Muscle of back (tissue), 3 donors: ENCODE measurements at regions not wholly inside any gene's neighbourhood (a gene's known extent, or its start where the extent isn't known, plus 50 kb on each side); places are given as distances from the start of the nearest gene placed in this dataset.
A peak's percentile ranks its signal among the peaks of the same experiment; 100 is the strongest.
"Not testable (repeated sequence)": the region's sequence is repeated elsewhere in the genome, so short reads cannot be mapped to it uniquely, and the experiment has no call there.

Source experiments
- DNase-seq, 3 donors: peaks; one replicate each; pipeline versions ENCODE4 v3.0.0 to v3.0.0-alpha.2; 2013

- peak in 2 of 3 donors; percentile 1 to 9 for DNase-seq
These were observed 1518.9 kb upstream of the B3GALT2 start for GRCh38 chr1:194705123-194705854.

GRCh38 chr1:194698908-194699318, 1512.5 kb upstream of the B3GALT2 start:
- no peak for DNase-seq

DNA sequence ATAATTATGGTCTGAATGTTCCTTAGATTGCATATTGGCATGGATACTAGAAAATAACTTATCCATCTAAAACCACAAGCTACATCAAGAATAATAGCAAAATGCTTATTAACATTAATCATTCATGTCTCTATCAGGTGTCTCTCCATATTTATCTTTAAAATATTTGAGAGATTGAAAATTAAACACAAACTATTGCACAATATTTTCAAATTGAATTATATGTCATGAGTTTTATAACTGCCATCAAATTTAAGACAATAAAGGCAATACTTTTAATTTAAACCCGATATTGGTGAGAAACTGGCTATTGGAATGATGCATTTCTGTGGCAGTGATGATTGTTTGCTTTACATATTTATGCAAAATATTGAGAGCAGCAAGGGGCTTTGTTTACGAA, 1506.8 kb upstream of the B3GALT2 start:
- DNase-seq, result no peak

DNA sequence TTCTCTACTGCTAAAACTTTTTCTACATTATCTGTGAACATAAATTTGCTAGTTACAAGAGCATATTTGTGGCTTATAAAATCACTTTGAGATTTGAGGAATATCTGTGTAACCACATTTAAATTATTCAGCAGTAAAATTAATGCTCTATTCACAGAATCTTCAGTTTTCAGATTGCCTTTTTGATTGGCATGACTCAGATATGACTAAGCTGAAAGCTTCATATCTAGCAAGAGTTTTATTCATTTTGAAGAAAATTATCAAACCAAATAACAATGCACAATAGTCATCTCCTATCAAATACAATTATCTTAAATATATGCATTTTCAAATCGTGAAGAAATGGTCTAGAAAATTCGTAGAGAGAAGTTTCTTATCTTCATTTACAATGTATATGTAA, 1498.2 kb upstream of the B3GALT2 start:
- DNase-seq, result peak in 1 of 3 donors; percentile 6

GRCh38 chr1:194658090-194658439, 1471.7 kb upstream of the B3GALT2 start:
- DNase-seq, result peak in 1 of 3 donors; percentile 51

DNA sequence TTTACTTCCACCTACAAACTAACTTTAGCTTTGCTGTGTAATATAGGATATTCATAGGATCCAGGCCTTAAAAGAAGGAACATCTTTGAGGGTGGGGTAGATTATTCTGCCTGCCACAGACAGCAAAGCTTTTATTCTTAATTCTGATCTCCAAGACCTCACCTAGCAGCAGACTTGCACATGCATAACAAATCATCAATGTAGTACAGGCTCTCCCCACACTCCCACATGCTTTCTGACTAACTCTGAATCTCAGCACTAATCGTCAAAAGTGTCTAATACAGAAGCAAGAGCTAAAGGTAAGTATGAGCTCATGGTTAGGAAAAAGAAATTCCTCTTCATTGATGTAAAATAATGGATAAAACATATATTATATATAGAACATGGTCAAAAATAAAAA, 1468.5 kb upstream of the B3GALT2 start:
- DNase-seq, result no peak

DNA sequence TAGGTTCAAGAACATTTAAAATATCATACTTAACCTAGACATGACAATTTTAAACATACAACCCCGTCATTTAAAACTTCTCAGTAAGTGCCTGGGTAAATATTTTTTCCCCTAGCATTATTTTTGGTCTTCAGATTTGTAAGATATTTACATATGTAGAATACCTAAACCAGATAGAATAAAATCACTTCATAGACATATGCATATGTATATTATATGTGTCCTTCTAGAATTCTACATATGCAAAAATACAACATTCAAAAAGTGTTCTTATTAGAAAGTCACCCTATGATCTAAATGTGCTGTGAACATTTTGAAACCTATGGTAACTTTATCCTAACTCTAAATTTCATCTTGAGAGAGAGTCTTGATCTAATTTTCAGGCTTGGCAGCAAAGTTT, 1467.0 kb upstream of the B3GALT2 start:
- DNase-seq, result no peak

GRCh38 chr1:194647118-194647517, 1460.7 kb upstream of the B3GALT2 start:
- no peak for DNase-seq

DNA sequence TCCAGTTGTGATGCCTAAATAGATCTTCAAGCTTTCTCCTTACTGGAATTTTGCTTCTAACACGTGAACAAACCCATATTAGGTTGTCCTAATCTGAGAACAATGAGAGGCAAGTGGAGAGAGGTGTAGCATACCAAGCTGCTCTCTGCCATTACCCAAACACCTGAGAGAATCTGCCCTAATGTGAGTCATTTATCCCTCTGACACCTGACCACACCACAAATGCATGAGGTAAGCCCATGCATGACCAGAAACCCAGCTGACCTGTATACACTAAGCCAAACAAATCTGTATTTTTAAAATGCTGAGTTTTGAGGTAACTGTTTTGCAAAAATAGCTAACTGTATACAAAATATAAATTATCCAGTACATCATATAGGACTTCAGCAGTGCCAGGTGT, 1458.1 kb upstream of the B3GALT2 start:
- no peak for DNase-seq

GRCh38 chr1:194640322-194640721, 1453.9 kb upstream of the B3GALT2 start:
- no peak for DNase-seq

GRCh38 chr1:194629011-194629410, 1442.6 kb upstream of the B3GALT2 start:
- DNase-seq, result no peak

DNA sequence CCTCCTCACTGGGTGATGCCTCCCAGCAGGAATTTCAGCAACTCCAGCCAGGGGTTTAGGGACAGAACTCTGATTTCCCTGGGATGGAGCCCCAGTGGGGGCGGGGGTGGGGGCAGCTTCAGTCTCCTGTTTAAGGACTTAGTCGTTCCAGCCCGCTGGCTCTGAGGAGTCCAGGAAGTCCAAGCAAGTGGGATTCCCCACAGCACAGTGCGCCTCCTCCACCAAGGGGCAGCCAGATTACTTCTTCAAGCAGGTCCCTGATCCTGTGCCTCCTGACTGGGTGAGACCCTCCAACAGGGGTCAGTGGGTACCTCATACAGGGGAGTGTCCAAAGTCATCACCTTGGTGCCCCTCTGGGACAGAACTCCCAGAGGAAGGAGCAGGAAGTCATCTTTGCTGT, 1438.4 kb upstream of the B3GALT2 start:
- no peak for DNase-seq

- no peak for DNase-seq
These were observed 1431.7 kb upstream of the B3GALT2 start for GRCh38 chr1:194618101-194618500.

DNA sequence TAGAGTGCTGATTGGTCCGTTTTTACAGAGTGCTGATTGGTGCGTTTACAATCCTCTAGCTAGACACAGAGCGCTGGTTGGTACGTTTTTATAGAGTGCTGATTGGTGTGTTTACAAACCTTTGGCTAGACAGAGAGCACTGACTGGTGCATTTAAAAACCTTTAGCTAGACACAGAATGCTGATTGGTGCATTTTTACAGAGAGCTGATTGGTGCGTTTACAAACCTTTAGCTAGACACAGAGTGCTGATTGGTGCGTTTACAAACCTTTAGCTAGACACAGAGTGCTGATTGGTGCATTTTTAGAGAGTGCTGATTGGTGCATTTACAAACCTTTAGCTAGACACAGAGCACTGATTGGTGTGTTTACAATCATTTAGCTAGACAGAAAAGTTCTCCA, 1430.9 kb upstream of the B3GALT2 start:
- DNase-seq, result not testable (repeated sequence)

DNA sequence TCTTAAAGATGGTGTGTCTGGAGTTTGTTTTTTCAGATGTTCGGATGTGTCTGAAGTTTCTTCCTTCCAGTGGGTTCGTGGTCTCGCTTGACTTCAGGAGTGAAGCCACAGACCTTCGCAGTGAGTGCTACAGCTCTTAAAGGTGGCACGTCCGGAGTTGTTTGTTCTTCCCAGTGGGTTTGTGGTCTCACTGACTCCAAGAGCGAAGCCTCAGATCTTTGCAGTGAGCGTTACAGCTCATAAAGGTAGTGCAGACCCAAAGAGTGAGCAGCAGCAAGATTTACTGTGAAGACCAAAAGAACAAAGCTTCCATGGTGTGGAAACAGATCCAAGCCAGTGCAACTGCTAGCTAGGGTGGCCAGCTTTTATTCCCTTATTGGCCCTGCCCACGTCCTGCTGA, 1430.4 kb upstream of the B3GALT2 start:
- no peak for DNase-seq

DNA sequence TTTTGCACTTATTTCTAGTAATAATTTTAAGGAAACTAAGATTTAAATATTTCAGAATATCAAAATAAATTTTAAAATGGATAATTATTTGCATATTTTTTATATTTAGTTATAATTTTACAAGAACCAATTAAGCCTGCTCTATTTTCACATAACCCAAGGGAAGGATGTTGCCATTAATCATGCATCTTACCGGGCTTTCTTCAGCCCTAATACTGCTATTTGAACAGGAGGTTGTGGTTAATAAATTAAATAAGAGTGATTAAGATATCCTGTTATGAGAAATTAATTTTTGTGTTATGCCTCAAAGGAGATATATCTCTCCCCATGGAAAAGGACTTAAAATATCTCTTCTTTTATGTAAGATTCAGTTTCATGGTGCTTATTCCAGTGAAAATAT, 1415.8 kb upstream of the B3GALT2 start:
- DNase-seq, result no peak

DNA sequence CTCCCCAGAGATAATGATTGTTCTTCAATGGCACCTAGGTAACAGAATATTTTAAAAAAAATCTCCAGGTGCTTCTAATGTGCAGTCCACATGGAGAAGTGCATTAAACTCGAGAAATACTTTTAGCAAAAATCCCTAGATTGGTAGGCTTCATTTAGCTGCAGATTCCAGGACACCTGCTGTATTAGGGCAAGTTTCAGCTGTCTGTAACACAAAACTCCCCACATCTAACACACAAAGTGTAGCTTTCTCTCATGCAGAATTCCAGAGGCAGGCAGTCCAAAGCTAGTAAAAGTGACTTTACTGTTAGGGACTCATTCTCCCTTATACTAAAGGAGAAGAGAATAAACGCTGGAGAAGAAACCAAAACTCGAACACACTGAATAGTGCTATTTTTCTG, 1414.3 kb upstream of the B3GALT2 start:
- peak in 1 of 3 donors; percentile 2 for DNase-seq

GRCh38 chr1:194598098-194598497, 1411.7 kb upstream of the B3GALT2 start:
- DNase-seq, result no peak

DNA sequence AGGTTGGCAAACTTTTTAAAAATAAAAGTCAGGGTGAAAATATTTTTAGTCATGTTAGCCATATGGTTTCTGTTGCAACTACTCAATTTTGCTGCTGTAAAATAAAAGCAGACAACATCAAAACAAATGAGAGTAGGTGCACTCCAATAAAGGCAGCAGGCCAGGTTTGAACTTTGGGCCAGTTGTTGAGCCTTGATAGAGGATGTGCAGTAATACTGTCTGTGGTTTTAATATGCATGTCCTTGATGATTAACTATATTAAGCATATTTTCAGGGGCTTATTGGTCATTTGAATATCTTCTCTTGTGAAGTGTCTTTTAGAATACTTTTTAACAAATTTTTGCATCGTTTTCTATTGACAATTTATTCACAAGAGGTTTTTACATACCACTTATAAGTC, 1399.9 kb upstream of the B3GALT2 start:
- no peak for DNase-seq

- no peak for DNase-seq
These were observed 1397.6 kb upstream of the B3GALT2 start for GRCh38 chr1:194584052-194584451.

- DNase-seq, result peak; percentile 17 to 68 (median 30)
These were observed 1384.1 kb upstream of the B3GALT2 start for GRCh38 chr1:194570476-194570875.

DNA sequence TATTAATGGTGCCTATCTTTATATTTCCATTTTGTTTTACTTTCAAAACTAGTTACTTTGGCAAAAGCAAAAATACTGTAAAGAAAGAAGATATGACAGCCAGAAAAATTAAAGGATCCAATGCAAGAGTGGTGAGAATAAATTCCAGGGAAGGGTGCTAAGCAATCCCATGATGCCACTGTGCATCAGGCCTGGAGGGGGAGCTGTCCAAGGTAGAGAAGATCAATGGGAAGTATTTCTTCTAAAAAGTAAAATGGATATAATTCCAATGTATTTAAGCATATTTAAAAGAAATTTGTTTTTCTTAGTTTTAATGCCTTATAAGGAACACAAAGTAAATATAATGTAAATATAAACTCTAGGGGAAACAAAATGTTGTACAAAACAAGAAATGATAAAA, 1382.2 kb upstream of the B3GALT2 start:
- no peak for DNase-seq

GRCh38 chr1:194548071-194548470, 1361.7 kb upstream of the B3GALT2 start:
- DNase-seq, result no peak

GRCh38 chr1:194544012-194544411, 1357.6 kb upstream of the B3GALT2 start:
- no peak for DNase-seq
